HepG2 (cell line): ENCODE measurements at regions not wholly inside any gene's neighbourhood (a gene's known extent, or its start where the extent isn't known, plus 50 kb on each side); places are given as distances from the start of the nearest gene placed in this dataset.

Source experiments
- HMG20B ChIP-seq: conservative IDR thresholded peaks from 2 replicates; pipeline ENCODE4 v1.6.1; 2016; ENCODE audit warnings: missing genetic modification reagents, missing compliant biosample characterization
- HMGA1 ChIP-seq: sonication (generic); formaldehyde crosslinking; conservative IDR thresholded peaks from 2 replicates; pipeline ENCODE4 v1.4.0; 2020; ENCODE audit warnings: missing genetic modification reagents
- HNF1A ChIP-seq, 2 experiments: sonication (generic) in 1 of 2; formaldehyde crosslinking in 1 of 2; IDR thresholded peaks; 2 replicates each; pipeline versions ENCODE4 v1.4.0 to v1.6.1; 2016 to 2020; ENCODE audit warnings: borderline replicate concordance in 1 of 2, low read depth in 1 of 2, mild to moderate bottlenecking in 1 of 2, missing genetic modification reagents in 1 of 2
- KLF16 ChIP-seq, 2 experiments: sonication (generic) in 1 of 2; formaldehyde crosslinking in 1 of 2; IDR thresholded peaks; 2 replicates each; pipeline versions ENCODE4 v1.6.1 to v1.8.0; 2016 to 2023; ENCODE audit warnings: missing genetic modification reagents in 2 of 2, missing compliant biosample characterization in 1 of 2
- KLF6 ChIP-seq: IDR thresholded peaks from 2 replicates; pipeline ENCODE4 v1.8.0; 2016; ENCODE audit warnings: missing biosample characterization, missing genetic modification reagents
- PRMT3 ChIP-seq: sonication (generic); formaldehyde crosslinking; IDR thresholded peaks from 2 replicates; pipeline ENCODE4 v1.8.1; 2022; ENCODE audit warnings: low read depth, mild to moderate bottlenecking, moderate library complexity, missing genetic modification reagents, borderline replicate concordance
- RARG ChIP-seq: sonication (generic); formaldehyde crosslinking; IDR thresholded peaks from 2 replicates; pipeline ENCODE4 v1.4.0; 2020; ENCODE audit warnings: low read depth, mild to moderate bottlenecking, missing genetic modification reagents
- SIX1 ChIP-seq: sonication (generic); formaldehyde crosslinking; IDR thresholded peaks from 2 replicates; pipeline ENCODE4 v1.4.0; 2020; ENCODE audit warnings: missing genetic modification reagents, borderline replicate concordance
- SMAD1 ChIP-seq: sonication (generic); formaldehyde crosslinking; IDR thresholded peaks from 2 replicates; pipeline ENCODE4 v1.4.0; 2020; ENCODE audit warnings: missing genetic modification reagents, low read depth, mild to moderate bottlenecking, borderline replicate concordance
- SRSF4 ChIP-seq: fragments of 200-400 bp; formaldehyde crosslinking; IDR thresholded peaks from one replicate; pipeline ENCODE4 v1.6.1; 2018; ENCODE audit warnings: mild to moderate bottlenecking, low read depth, low read length, moderate library complexity; ENCODE audit not compliant: poor library complexity, severe bottlenecking
- WIZ ChIP-seq: sonication (generic); formaldehyde crosslinking; IDR thresholded peaks from 2 replicates; pipeline ENCODE4 v1.5.1; 2020; ENCODE audit warnings: mild to moderate bottlenecking, missing genetic modification reagents
- ZBTB21 ChIP-seq: sonication (generic); formaldehyde crosslinking; IDR thresholded peaks from 2 replicates; pipeline ENCODE4 v1.4.0; 2020; ENCODE audit warnings: missing genetic modification reagents
- ZNF121 ChIP-seq: sonication (generic); formaldehyde crosslinking; IDR thresholded peaks from 2 replicates; pipeline ENCODE4 v1.5.0; 2020; ENCODE audit warnings: mild to moderate bottlenecking, missing genetic modification reagents
- ZNF589 ChIP-seq: sonication (generic); formaldehyde crosslinking; conservative IDR thresholded peaks from 2 replicates; pipeline ENCODE4 v1.8.0; 2022; ENCODE audit warnings: mild to moderate bottlenecking, moderate library complexity, missing genetic modification reagents
- TF ChIP-seq, protein P1 (sequence below): sonication (generic); formaldehyde crosslinking; IDR thresholded peaks from 2 replicates; pipeline ENCODE4 v1.5.1; 2020; ENCODE audit warnings: missing genetic modification reagents, mild to moderate bottlenecking, borderline replicate concordance
- TF ChIP-seq, protein P2 (sequence below): sonication (generic); formaldehyde crosslinking; IDR thresholded peaks from 2 replicates; pipeline ENCODE4 v1.5.0; 2020; ENCODE audit warnings: mild to moderate bottlenecking, missing genetic modification reagents
- TF ChIP-seq, protein P3 (sequence below): sonication (generic); formaldehyde crosslinking; IDR thresholded peaks from 2 replicates; pipeline ENCODE4 v1.8.0; 2022; ENCODE audit warnings: missing genetic modification reagents, mild to moderate bottlenecking, moderate library complexity, borderline replicate concordance

DNA sequence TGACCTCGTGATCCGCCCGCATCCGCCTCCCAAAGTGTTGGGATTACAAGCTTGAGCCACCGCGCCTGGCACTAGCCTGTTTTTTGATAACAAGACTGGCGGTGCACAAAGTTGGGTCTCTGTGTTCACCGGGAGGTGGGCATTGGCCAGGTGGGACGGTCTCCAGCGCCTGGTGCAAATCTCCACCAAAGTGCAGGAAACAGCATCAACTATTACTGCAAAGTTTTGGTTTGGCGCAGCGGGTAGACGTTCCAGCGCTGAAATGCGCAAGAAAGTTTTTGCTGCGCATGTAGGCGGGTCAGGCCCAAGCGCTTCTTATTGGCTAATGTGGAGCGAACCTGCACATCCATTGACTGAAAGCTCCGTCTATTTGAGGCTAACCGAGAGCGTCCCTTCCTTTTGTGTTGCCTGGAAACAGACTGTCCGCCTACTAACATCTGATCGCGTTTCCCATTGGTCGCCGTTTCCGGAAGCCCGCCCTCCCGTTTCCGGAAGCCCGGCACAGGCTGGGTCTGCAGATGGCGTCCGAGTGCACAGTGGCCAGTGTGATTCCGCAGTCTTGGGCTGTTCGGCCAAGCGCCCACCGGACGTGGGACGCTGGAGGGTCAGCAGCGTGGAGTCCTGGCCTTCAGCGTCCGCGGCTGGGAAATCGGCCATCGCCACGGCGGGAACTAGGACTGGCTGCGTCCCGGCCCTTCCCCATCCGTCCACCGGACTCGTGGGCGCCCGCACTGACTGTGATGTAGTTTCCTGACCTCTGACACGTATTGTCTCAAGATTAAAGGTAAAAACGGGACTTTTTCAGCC lies 53.3 kb upstream of the ZNF527 start (continued):
- TF ChIP-seq, protein P1, sequence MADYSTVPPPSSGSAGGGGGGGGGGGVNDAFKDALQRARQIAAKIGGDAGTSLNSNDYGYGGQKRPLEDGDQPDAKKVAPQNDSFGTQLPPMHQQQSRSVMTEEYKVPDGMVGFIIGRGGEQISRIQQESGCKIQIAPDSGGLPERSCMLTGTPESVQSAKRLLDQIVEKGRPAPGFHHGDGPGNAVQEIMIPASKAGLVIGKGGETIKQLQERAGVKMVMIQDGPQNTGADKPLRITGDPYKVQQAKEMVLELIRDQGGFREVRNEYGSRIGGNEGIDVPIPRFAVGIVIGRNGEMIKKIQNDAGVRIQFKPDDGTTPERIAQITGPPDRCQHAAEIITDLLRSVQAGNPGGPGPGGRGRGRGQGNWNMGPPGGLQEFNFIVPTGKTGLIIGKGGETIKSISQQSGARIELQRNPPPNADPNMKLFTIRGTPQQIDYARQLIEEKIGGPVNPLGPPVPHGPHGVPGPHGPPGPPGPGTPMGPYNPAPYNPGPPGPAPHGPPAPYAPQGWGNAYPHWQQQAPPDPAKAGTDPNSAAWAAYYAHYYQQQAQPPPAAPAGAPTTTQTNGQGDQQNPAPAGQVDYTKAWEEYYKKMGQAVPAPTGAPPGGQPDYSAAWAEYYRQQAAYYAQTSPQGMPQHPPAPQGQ (CRISPR knock-in tag) = no peak
- TF ChIP-seq WIZ (no peak), ZBTB21 (CRISPR knock-in tag) (0 out of 2 replicates have a peak, but pooled peaks have one; percentile 32), PRMT3 (CRISPR knock-in tag) (no peak), ZNF121 (CRISPR knock-in tag) (no peak), ZNF589 (CRISPR knock-in tag) (no peak), SMAD1 (no peak), KLF6 (0 out of 2 replicates have a peak, but pooled peaks have one; percentile 18), HMG20B (CRISPR knock-in tag) (no peak), SIX1 (CRISPR knock-in tag) (no peak), HNF1A (IDR thresholded peaks at IDR 0.05; ENCODE audit: low read depth) (no peak), HNF1A (CRISPR knock-in tag; IDR thresholded peaks at IDR 0.05; ENCODE audit: borderline replicate concordance) (peak; percentile 36; the same call in 1 of the 2 replicates), KLF16 (CRISPR knock-in tag; IDR thresholded peaks at IDR 0.05) (peak in 1 of 2 experiments; percentile 53; a peak in 1 of 4 replicates), RARG (CRISPR knock-in tag) (no peak), SRSF4 (no peak), HMGA1 (CRISPR knock-in tag) (no peak)
- TF ChIP-seq, protein P2, sequence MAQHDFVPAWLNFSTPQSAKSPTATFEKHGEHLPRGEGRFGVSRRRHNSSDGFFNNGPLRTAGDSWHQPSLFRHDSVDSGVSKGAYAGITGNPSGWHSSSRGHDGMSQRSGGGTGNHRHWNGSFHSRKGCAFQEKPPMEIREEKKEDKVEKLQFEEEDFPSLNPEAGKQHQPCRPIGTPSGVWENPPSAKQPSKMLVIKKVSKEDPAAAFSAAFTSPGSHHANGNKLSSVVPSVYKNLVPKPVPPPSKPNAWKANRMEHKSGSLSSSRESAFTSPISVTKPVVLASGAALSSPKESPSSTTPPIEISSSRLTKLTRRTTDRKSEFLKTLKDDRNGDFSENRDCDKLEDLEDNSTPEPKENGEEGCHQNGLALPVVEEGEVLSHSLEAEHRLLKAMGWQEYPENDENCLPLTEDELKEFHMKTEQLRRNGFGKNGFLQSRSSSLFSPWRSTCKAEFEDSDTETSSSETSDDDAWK (CRISPR knock-in tag) = no peak
- TF ChIP-seq, protein P3, sequence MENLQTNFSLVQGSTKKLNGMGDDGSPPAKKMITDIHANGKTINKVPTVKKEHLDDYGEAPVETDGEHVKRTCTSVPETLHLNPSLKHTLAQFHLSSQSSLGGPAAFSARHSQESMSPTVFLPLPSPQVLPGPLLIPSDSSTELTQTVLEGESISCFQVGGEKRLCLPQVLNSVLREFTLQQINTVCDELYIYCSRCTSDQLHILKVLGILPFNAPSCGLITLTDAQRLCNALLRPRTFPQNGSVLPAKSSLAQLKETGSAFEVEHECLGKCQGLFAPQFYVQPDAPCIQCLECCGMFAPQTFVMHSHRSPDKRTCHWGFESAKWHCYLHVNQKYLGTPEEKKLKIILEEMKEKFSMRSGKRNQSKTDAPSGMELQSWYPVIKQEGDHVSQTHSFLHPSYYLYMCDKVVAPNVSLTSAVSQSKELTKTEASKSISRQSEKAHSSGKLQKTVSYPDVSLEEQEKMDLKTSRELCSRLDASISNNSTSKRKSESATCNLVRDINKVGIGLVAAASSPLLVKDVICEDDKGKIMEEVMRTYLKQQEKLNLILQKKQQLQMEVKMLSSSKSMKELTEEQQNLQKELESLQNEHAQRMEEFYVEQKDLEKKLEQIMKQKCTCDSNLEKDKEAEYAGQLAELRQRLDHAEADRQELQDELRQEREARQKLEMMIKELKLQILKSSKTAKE (CRISPR knock-in tag) = no peak
